Ammon's horn (tissue), 1 donor: ENCODE measurements at regions not wholly inside any gene's neighbourhood (a gene's known extent, or its start where the extent isn't known, plus 50 kb on each side); places are given as distances from the start of the nearest gene placed in this dataset.

Experiments used
- DNase-seq: peaks from one replicate; pipeline ENCODE4 v3.0.0-alpha.2; 2016; ENCODE audit warnings: low spot score

DNA sequence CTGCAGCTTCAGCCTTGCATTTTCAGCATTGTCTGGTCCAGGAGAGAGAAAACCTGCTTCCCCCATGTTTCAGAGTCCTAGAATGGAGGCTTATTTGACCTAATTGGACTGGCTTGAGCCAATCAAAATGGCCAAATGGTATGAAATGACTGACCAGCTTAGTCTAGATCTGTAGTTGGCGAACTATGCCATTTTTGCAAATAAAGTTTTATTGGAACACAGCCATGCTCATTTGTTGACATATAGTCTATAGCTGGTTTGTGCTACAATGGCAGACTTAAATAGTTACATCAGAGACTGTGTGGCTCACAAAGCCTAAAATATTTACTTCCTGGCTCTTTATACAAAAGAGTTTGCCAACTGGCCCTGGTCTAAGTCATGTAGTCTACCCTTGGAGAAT, 180.8 kb downstream of the HS3ST3B1 start:
- no peak for DNase-seq

DNA sequence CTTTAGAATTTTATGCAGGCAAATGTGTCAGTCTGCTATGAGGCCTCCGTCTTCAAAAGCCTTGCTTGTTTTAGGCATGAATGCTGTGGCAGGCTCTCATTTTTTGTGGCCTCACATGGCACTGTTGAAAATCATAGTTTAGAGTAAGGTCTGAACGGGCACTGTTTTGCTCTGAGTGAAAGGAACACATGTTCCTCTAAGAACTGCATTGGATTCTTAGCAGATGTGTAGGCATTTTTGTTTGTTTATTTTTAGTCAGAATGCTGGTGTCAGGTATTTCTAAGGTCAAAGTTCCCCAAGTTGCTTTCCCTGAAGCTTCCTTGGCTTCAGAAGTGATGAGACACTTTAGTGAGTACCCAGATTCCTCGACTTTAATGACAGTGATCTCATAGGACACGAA, 173.7 kb downstream of the HS3ST3B1 start:
- DNase-seq = no peak

DNA sequence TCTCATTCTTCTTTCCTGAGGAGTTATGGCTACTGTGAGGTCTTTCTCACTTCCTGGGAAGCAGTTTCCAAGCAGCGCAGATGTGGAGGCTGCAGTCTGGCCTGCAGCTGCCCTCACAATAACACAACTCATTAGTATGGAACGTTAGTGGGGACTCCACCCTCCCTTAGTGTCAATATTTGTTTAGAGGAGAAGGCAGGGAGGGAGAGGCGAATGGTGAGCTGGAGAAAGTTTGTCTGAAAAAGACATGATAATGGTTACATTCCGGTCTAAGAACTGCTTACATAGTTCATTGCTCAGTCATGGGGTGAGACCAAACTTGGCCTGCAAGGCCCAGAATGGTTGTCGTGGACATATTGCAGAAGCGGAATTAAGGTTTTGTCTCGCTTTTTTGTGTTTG, 170.2 kb downstream of the HS3ST3B1 start:
- DNase-seq = no peak

GRCh38 chr17:14470417-14470816, 169.5 kb downstream of the HS3ST3B1 start:
- DNase-seq = no peak

GRCh38 chr17:14469971-14470370, 169.1 kb downstream of the HS3ST3B1 start:
- no peak for DNase-seq

DNA sequence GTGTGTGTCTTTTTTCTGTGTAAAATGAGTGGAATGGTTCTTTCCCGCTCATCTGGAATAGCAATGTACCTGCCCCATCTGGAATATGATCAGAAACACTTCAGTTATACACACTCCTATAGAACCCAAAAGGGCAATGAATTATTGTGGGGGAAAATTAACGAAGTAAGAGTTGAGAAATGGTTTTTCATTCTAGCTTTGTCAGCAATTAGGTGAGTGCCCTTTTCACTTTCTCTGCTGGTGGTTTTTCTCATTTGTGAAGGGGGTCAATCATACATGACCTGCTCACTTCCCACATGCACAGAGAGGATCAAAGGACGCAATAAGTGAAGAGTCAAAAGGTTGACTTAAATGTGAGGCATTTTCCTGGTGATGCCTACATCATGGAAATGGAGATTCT, 168.0 kb downstream of the HS3ST3B1 start:
- DNase-seq = no peak

DNA sequence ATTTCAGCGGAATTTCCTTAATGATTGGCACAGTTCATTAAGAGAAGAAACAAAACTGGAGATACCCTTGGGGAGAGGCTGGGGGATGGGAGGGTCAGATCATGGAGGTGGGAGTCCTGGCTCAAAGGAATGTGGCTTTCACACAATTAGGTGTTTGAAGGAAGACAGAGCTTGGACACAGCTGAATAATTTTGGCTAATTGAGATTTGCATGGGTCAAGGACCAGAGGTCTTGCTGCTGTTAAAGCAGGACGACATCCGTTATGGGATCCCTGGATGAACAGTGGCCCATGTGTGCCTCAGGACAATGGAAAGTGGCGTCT, 160.3 kb downstream of the HS3ST3B1 start:
- DNase-seq = no peak

- DNase-seq = no peak
Measured at GRCh38 chr17:14460516-14461226, 159.8 kb downstream of the HS3ST3B1 start.

DNA sequence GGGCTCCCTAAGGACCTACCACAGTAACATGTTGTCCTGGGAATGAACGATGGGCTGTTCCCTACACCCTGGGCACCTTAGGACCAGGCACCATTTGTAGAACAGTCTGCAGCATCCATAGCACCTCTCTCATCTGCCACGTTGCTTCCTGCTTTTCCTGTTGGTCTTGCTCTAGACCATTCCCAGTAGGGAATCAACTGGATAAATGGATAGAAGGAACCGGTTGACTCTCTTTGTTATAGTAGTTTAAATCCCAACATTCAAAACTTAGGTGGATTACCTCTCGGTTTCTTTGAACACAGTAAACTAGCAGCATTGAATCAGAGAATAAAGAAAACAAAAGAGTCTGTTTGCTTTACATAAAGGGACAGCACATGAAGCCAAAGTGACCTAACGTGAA, 159.1 kb downstream of the HS3ST3B1 start:
- no peak for DNase-seq

GRCh38 chr17:14458724-14459123, 157.8 kb downstream of the HS3ST3B1 start:
- no peak for DNase-seq

GRCh38 chr17:14454746-14455145, 153.9 kb downstream of the HS3ST3B1 start:
- no peak for DNase-seq

GRCh38 chr17:14452856-14453255, 152.0 kb downstream of the HS3ST3B1 start:
- no peak for DNase-seq

- no peak for DNase-seq
Measured at GRCh38 chr17:14451729-14452191, 150.9 kb downstream of the HS3ST3B1 start.

DNA sequence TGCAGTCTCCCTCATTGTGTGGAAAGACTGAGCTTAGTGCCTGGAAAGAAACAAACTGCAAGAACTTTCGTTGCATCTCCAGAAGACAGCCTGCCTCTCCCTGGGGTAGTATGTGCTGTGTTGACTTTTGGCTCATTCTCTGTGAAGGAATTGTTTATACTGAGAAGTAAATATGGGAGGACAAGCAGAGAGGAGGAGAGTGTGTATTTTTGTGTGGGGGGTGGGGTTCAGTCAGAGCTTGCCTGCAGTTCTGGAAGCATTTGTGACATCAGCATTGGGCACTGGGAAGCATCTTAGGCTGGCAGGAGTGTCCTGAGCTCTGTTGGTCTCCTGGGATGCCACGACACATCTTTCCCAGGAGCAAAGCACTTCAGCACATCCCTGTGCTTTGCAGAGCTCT, 147.9 kb downstream of the HS3ST3B1 start:
- DNase-seq = no peak

- no peak for DNase-seq
Measured at GRCh38 chr17:14446825-14447224, 145.9 kb downstream of the HS3ST3B1 start.

DNA sequence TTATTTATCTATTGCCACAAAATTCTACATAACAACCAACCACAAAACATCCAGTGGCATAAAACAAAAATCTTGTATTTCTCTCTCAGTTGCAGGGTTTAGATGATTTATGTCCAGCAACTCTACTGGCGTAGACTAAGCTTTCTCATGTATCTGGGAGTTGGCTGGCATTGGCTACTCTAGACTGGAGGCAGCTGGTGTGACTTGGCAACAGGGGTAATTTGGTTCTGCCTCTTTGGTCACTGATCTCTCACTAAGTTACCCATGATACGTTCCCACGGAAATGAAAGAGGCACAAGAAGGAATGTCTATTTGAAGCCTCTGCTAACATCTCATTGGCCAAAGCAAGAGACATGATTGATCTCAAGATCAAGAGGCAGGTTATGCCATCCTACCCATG, 144.0 kb downstream of the HS3ST3B1 start:
- no peak for DNase-seq

DNA sequence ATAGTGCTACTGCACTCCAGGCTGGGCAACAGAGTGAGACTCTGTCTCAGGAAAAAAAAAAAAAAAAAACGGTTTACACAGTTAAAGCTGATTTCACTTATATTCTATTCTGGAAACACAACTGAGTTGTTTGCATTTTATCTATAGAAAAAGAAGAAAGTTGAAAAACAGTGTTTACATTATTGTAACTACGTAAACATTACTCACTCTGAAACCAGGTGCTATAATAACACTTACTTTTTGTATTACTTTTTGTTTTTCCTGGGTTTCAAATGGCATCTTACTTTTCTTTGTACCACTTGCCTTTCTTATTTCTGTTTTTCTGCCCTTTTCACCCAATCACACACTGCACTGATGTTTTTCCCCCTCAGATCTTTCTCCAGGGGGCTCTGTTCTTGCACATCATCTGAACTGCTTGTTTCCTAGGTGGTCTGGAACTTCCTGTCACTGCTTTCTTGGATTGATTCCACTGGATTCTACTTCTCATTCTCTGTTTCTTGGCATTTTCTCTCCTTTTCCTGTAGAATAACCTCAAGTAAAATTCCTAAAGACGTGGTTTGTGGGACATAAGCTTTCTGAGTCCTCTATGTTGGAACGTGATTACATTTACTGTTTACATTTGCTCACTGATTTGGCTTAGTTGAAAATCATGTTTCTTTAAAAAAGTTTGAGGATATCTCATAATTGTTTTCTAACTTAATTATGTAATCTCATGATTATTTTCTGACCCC, 142.1 kb downstream of the HS3ST3B1 start:
- no peak for DNase-seq

GRCh38 chr17:14437176-14437575, 136.3 kb downstream of the HS3ST3B1 start:
- DNase-seq = no peak

- no peak for DNase-seq
Measured at GRCh38 chr17:14436266-14436665, 135.4 kb downstream of the HS3ST3B1 start.

DNA sequence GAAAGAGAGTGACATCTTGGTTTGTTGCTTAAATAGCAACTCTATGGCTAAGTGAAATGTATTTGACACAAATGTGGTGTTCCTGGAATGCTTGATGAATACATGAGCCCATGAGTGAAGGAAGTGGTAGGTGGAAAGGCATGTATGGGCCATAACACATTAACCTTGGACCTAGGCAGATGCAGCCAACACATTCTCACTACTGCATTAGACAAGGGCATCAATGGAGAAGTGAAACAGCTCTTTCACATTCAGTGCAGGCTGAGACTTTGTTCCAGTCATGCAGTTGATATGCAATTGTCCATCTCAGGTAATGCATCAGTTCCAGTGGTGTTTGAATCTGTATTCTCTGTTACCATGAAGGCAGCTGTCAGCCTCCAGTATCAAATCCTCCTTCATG, 133.6 kb downstream of the HS3ST3B1 start:
- DNase-seq = no peak

DNA sequence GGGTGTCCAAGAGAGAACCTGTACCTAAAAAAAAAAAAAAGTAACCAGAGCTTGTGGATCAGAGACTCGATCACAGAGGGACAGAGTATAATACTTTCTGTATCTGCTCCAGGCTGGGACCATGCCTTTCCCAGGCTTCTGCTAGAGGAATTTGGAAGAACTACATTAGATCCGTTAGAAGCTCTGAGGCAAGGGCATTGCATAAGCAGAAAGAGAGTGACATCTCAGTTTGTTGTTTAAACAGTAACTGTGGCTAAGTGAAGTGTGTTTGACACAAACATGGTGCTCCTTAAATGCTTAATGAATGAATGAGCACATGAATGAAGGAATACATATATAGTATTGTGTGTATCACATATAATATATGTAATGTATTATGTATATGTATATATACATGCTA, 131.2 kb downstream of the HS3ST3B1 start:
- no peak for DNase-seq

DNA sequence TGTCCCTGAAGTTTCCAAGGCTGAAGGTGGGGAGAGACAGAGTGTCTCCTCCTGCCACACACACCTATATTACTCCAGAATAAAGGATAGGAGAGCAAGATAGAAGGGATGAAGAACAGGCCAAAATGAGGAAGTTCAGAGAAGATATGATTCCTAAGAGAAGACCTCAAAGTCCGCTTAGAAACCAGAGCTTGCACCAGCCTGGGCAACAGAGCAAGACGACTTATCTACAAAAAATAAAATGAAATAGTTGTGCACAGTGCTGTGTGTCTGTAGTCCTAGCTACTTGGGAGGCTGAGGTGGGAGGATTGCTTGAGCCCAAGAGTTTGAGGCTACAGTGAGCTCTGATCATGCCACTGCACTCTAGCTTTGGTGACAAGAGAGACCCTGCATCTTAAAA, 128.2 kb downstream of the HS3ST3B1 start:
- no peak for DNase-seq

DNA sequence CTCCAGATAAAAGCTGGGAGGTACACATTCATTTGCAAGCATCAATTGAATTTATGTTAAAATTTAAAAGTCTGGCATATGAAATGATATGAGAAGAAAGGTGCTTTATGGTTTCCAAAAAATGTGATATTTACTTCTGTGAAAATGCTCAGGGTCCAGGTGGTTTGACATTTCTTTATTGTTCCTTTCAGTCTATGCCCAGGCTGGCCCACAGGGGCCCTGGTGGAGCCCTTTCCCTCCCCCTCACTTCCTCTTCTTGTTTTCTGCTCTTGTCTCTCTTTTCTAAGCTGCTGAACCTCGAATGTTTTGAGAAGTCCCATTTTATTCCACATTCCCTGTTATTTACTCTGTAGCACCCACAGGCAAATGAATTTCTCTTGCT, 127.8 kb downstream of the HS3ST3B1 start:
- no peak for DNase-seq
